ENCODE measurements at regions not wholly inside any gene's neighbourhood (a gene's known extent, or its start where the extent isn't known, plus 50 kb on each side); places are given as distances from the start of the nearest gene placed in this dataset.

- ChIA-PET CTCF (ENCODE audit: low intra/inter-chr PET ratio, low total read pairs) (no interaction called here), POLR2A (no interaction called here)
- Histone ChIP-seq H3K4me1 (ENCODE audit: insufficient read depth, low read length) (no peaks in the 10 kb centered on the region), H2AFZ (ENCODE audit: low read length) (no peak overlapping the region), H3K27me3 (ENCODE audit: control insufficient read depth in 1 of 2, insufficient read depth in 2 of 2, low read length in 2 of 2) (no peaks in the 10 kb centered on the region), H3K79me2 (ENCODE audit: insufficient read depth, low read length) (no peaks in the 10 kb centered on the region), H3K27ac (ENCODE audit: extremely low read length, insufficient read depth, low read length) (no peak overlapping the region), H3K4me2 (ENCODE audit: low read depth, low read length) (no peak overlapping the region), H4K20me1 (ENCODE audit: insufficient read depth, low read length) (no peaks in the 10 kb centered on the region), H3K9ac (ENCODE audit: insufficient read depth, low read depth, low read length) (no peak overlapping the region), H3K4me3 (replicated peaks in 1 of 3; ENCODE audit: insufficient read depth in 1 of 3, low read depth in 2 of 3, low read length in 3 of 3) (no peak overlapping the region), H3K9me3 (ENCODE audit: low read length) (0 out of 2 replicates have a peak, but pooled peaks cover 4% of the 10 kb centered on the region), H3K36me3 (replicated peaks in 1 of 2; ENCODE audit: control insufficient read depth in 1 of 2, insufficient read depth in 2 of 2, low read length in 2 of 2) (no peaks in the 10 kb centered on the region)
- no peak for ATAC-seq
- no peak for DNase-seq (ENCODE audit: low spot score)
- in situ Hi-C loops (cut with HindIII; ENCODE audit: extremely low pct_ligation_motif_present, low pct_unique_long_range_greater_than_20kb), result no loop called here
- no peak for TF ChIP-seq FOSL2 (CRISPR knock-in tag; IDR thresholded peaks at IDR 0.05)
- no peak for TF ChIP-seq TOPORS (CRISPR knock-in tag; IDR thresholded peaks at IDR 0.05)
- TF ChIP-seq ZNF292 (CRISPR knock-in tag; IDR thresholded peaks at IDR 0.05; ENCODE audit: borderline replicate concordance, low read depth), result no peak
- TF ChIP-seq ZNF317 (CRISPR knock-in tag; IDR thresholded peaks at IDR 0.05), result no peak
- TF ChIP-seq PHB2 (IDR thresholded peaks at IDR 0.05; ENCODE audit: partially characterized antibody), result no peak
- TF ChIP-seq ZNF570 (CRISPR knock-in tag; IDR thresholded peaks at IDR 0.05; ENCODE audit: borderline replicate concordance), result no peak
- TF ChIP-seq SIX1 (CRISPR knock-in tag; IDR thresholded peaks at IDR 0.05; ENCODE audit: borderline replicate concordance), result no peak
- TF ChIP-seq RFX5 (IDR thresholded peaks at IDR 0.05; ENCODE audit: low read depth, low read length), result no peak
- TF ChIP-seq TFDP2 (CRISPR knock-in tag; IDR thresholded peaks at IDR 0.05), result no peak
- no peak for TF ChIP-seq ZNF839 (CRISPR knock-in tag; IDR thresholded peaks at IDR 0.05; ENCODE audit: borderline replicate concordance)
- TF ChIP-seq ZSCAN21 (CRISPR knock-in tag; IDR thresholded peaks at IDR 0.05; ENCODE audit: borderline replicate concordance), result no peak
- TF ChIP-seq PBX2 (CRISPR knock-in tag; IDR thresholded peaks at IDR 0.05), result no peak
- no peak for TF ChIP-seq ZFX (CRISPR knock-in tag; IDR thresholded peaks at IDR 0.05; ENCODE audit: low read depth)
- TF ChIP-seq ZC3H13 (CRISPR knock-in tag; IDR thresholded peaks at IDR 0.05), result no peak
- no peak for TF ChIP-seq ZNF574 (CRISPR knock-in tag; IDR thresholded peaks at IDR 0.05)
- no peak for TF ChIP-seq ATF4 (CRISPR knock-in tag; IDR thresholded peaks at IDR 0.05)
- no peak for FAIRE-seq
- intact Hi-C loops (cut with micrococcal nuclease; ENCODE audit: unreplicated experiment), result no loop called here
- BruUV-seq (replicated peaks), result no TSS peak
Observed at GRCh38 chr10:65470986-65471385, 1454.8 kb upstream of the LRRTM3 start.

Measured in HepG2 (cell line).